ENCODE measurements at regions not wholly inside any gene's neighbourhood (a gene's known extent, or its start where the extent isn't known, plus 50 kb on each side); places are given as distances from the start of the nearest gene placed in this dataset.

- H3K4me1 ChIP-seq (ENCODE audit: control insufficient read depth in 2 of 2, insufficient read depth in 2 of 2, low read length in 2 of 2) = no peaks in the 10 kb centered on the region
- no peak for TF ChIP-seq CTCF (IDR thresholded peaks at IDR 0.05)
- TF ChIP-seq EZH2 (IDR thresholded peaks at IDR 0.05; ENCODE audit: borderline replicate concordance, insufficient read depth, low read depth, low read length, poor library complexity, severe bottlenecking) = no peak
- H3K9ac ChIP-seq (ENCODE audit: low read length) = no peak overlapping the region
- H3K4me2 ChIP-seq (replicated peaks; ENCODE audit: low read depth, low read length, poor library complexity, severe bottlenecking) = no peak overlapping the region
- H3K79me2 ChIP-seq (ENCODE audit: control insufficient read depth, insufficient read depth, low read length) = no peaks in the 10 kb centered on the region
- H4K20me1 ChIP-seq (ENCODE audit: control insufficient read depth, insufficient read depth, low read length, poor library complexity, severe bottlenecking) = no peaks in the 10 kb centered on the region
- no peak overlapping the region for H2AFZ ChIP-seq (ENCODE audit: insufficient read depth, low read depth, low read length, poor library complexity, severe bottlenecking)
- POLR2A ChIA-PET = no interaction called here
- CTCF ChIA-PET = no interaction called here
- DNase-seq = no peak
- no peak for ATAC-seq (ENCODE audit: low read depth)
- intact Hi-C loops (cut with micrococcal nuclease) = no loop called here
- H3K4me1 Mint-ChIP-seq = no peaks in the 10 kb centered on the region
- no peaks in the 10 kb centered on the region for H3K36me3 ChIP-seq (replicated peaks in 1 of 2; ENCODE audit: control extremely low read depth in 1 of 2, control insufficient read depth in 1 of 2, extremely low read depth in 1 of 2, insufficient read depth in 2 of 2, low read length in 1 of 2)
- H3K9me3 Mint-ChIP-seq (ENCODE audit: insufficient read depth) = no peaks in the 10 kb centered on the region
- H3K4me3 ChIP-seq (ENCODE audit: control extremely low read depth in 1 of 5, extremely low read depth in 1 of 5, insufficient read depth in 1 of 5, low read depth in 2 of 5, low read length in 4 of 5) = no peak overlapping the region
- H3K27ac Mint-ChIP-seq = no peak overlapping the region
- no peaks in the 10 kb centered on the region for H3K27me3 ChIP-seq (replicated peaks in 1 of 4; ENCODE audit: control extremely low read depth in 1 of 4, control insufficient read depth in 3 of 4, insufficient read depth in 4 of 4, low read length in 3 of 4)
- H3K4me3 Mint-ChIP-seq = no peak overlapping the region
- peaks cover 3% of the 10 kb centered on the region for H3K27me3 Mint-ChIP-seq
- no peak overlapping the region for H3K27ac ChIP-seq (ENCODE audit: low read length in 2 of 2)
- peaks cover 0 to 8% (median 0%) of the 10 kb centered on the region in 3 donors for H3K9me3 ChIP-seq (ENCODE audit: control extremely low read depth in 1 of 3, control insufficient read depth in 2 of 3, insufficient read depth in 1 of 3, low read length in 2 of 3)
- 95% methylated on average over 4 of the region's 10 CpGs for WGBS (ENCODE audit: insufficient coverage)
These were observed 201.0 kb downstream of the GLI2 start for GRCh38 chr2:120936476-120937334.

- Histone ChIP-seq H3K4me3 (ENCODE audit: control extremely low read depth in 1 of 5, extremely low read depth in 1 of 5, insufficient read depth in 1 of 5, low read depth in 2 of 5, low read length in 4 of 5) (no peak overlapping the region), H3K27me3 (replicated peaks in 1 of 4; ENCODE audit: control extremely low read depth in 1 of 4, control insufficient read depth in 3 of 4, insufficient read depth in 4 of 4, low read length in 3 of 4) (no peaks in the 10 kb centered on the region), H3K79me2 (ENCODE audit: control insufficient read depth, insufficient read depth, low read length) (no peaks in the 10 kb centered on the region), H3K27ac (ENCODE audit: low read length in 2 of 2) (no peak overlapping the region), H3K4me2 (replicated peaks; ENCODE audit: low read depth, low read length, poor library complexity, severe bottlenecking) (no peak overlapping the region), H3K9ac (ENCODE audit: low read length) (no peak overlapping the region), H3K9me3 (ENCODE audit: control extremely low read depth in 1 of 3, control insufficient read depth in 2 of 3, insufficient read depth in 1 of 3, low read length in 2 of 3) (peaks cover 0 to 3% (median 0%) of the 10 kb centered on the region in 3 donors), H3K4me1 (ENCODE audit: control insufficient read depth in 2 of 2, insufficient read depth in 2 of 2, low read length in 2 of 2) (no peaks in the 10 kb centered on the region), H4K20me1 (ENCODE audit: control insufficient read depth, insufficient read depth, low read length, poor library complexity, severe bottlenecking) (no peaks in the 10 kb centered on the region), H3K36me3 (replicated peaks in 1 of 2; ENCODE audit: control extremely low read depth in 1 of 2, control insufficient read depth in 1 of 2, extremely low read depth in 1 of 2, insufficient read depth in 2 of 2, low read length in 1 of 2) (no peaks in the 10 kb centered on the region), H2AFZ (ENCODE audit: insufficient read depth, low read depth, low read length, poor library complexity, severe bottlenecking) (no peak overlapping the region)
- Mint-ChIP-seq H3K4me3 (no peak overlapping the region), H3K27me3 (peaks cover 3% of the 10 kb centered on the region), H3K4me1 (no peaks in the 10 kb centered on the region), H3K9me3 (ENCODE audit: insufficient read depth) (no peaks in the 10 kb centered on the region), H3K27ac (no peak overlapping the region)
- ATAC-seq (ENCODE audit: low read depth) (no peak), DNase-seq (no peak)
- intact Hi-C loops (cut with micrococcal nuclease) = no loop called here
- WGBS (ENCODE audit: insufficient coverage) = 85% methylated on average over 5 of the region's 6 CpGs
- no peak for TF ChIP-seq CTCF (IDR thresholded peaks at IDR 0.05)
- TF ChIP-seq EZH2 (IDR thresholded peaks at IDR 0.05; ENCODE audit: borderline replicate concordance, insufficient read depth, low read depth, low read length, poor library complexity, severe bottlenecking) = no peak
- CTCF ChIA-PET = no interaction called here
- POLR2A ChIA-PET = no interaction called here
These were observed 202.0 kb downstream of the GLI2 start for GRCh38 chr2:120937686-120938044.

Data from B cell (primary cell).